OCI-LY3 (cell line): ENCODE measurements at regions not wholly inside any gene's neighbourhood (a gene's known extent, or its start where the extent isn't known, plus 50 kb on each side); places are given as distances from the start of the nearest gene placed in this dataset.
"Not testable (repeated sequence)": the region's sequence is repeated elsewhere in the genome, so short reads cannot be mapped to it uniquely, and the experiment has no call there.

ENCODE experiments used
- EZH2phosphoT487 ChIP-seq: fragments of 200-600 bp; shearing (Covaris generic); IDR thresholded peaks from 2 replicates; pipeline ENCODE4 v1.6.1; 2018; ENCODE audit warnings: antibody characterized with exemption, mixed run types, low read depth
- TF ChIP-seq, protein P1 (sequence below): fragments of 200-600, 300-600 bp; sonication (generic); IDR thresholded peaks from 2 replicates; pipeline ENCODE4 v1.5.1; 2014; ENCODE audit warnings: antibody characterized with exemption, low read length, low read depth

DNA sequence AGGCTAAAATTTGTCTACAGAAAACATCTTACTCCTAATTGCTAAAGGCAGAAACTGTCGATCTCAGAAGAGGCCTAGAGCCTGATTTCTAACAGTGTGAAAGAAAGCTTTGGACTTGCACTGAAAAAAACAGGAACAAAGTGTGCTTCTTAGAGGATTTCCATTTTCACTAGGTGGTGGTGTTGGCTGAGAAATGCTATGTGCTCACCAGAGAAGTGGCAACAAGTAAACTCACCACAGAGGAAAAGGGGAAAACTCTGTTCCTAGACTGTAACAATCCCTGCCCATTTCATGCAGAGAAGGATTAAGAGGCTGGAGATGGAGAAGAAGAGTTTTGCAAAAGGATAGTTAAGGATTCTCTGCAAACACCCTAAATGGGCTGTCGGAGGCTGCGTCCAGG, 84.1 kb downstream of the HSFY2 start:
- TF ChIP-seq, protein P1, sequence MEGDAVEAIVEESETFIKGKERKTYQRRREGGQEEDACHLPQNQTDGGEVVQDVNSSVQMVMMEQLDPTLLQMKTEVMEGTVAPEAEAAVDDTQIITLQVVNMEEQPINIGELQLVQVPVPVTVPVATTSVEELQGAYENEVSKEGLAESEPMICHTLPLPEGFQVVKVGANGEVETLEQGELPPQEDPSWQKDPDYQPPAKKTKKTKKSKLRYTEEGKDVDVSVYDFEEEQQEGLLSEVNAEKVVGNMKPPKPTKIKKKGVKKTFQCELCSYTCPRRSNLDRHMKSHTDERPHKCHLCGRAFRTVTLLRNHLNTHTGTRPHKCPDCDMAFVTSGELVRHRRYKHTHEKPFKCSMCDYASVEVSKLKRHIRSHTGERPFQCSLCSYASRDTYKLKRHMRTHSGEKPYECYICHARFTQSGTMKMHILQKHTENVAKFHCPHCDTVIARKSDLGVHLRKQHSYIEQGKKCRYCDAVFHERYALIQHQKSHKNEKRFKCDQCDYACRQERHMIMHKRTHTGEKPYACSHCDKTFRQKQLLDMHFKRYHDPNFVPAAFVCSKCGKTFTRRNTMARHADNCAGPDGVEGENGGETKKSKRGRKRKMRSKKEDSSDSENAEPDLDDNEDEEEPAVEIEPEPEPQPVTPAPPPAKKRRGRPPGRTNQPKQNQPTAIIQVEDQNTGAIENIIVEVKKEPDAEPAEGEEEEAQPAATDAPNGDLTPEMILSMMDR: not testable (repeated sequence)
- not testable (repeated sequence) for TF ChIP-seq EZH2phosphoT487
